ENCODE measurements at regions not wholly inside any gene's neighbourhood (a gene's known extent, or its start where the extent isn't known, plus 50 kb on each side); places are given as distances from the start of the nearest gene placed in this dataset.
A peak's percentile ranks its signal among the peaks of the same experiment; 100 is the strongest.

- no peak overlapping the region for H3K27ac ChIP-seq
Observed at GRCh38 chr6:156046841-156047449, 591.3 kb upstream of the NOX3 start.

GRCh38 chr6:156046268-156046665, 590.6 kb upstream of the NOX3 start:
- no peak for DNase-seq (ENCODE audit: low read depth, low spot score)
- no peak overlapping the region for H3K27ac ChIP-seq

More at GRCh38 chr6:156046841-156047449, 591.3 kb upstream of the NOX3 start:
- no peak for DNase-seq (ENCODE audit: low read depth, low spot score)

- no peak for DNase-seq (ENCODE audit: low read depth, low spot score)
- no peak overlapping the region for H3K27ac ChIP-seq
Observed at GRCh38 chr6:156045401-156046267, 590.0 kb upstream of the NOX3 start.

GRCh38 chr6:156033598-156033997, 578.0 kb upstream of the NOX3 start:
- H3K27ac ChIP-seq: no peak overlapping the region
- DNase-seq (ENCODE audit: low read depth, low spot score): no peak

- H3K27ac ChIP-seq: no peak overlapping the region
Observed at GRCh38 chr6:156031516-156031915, 575.9 kb upstream of the NOX3 start.

GRCh38 chr6:156030053-156030452, 574.4 kb upstream of the NOX3 start:
- DNase-seq (ENCODE audit: low read depth, low spot score): no peak
- no peak overlapping the region for H3K27ac ChIP-seq

More at GRCh38 chr6:156031516-156031915, 575.9 kb upstream of the NOX3 start:
- no peak for DNase-seq (ENCODE audit: low read depth, low spot score)

GRCh38 chr6:156029286-156029985, 573.8 kb upstream of the NOX3 start:
- no peak overlapping the region for H3K27ac ChIP-seq
- no peak for DNase-seq (ENCODE audit: low read depth, low spot score)

GRCh38 chr6:156028335-156029131, 572.9 kb upstream of the NOX3 start:
- H3K27ac ChIP-seq: no peak overlapping the region
- no peak for DNase-seq (ENCODE audit: low read depth, low spot score)

- DNase-seq (ENCODE audit: low read depth, low spot score): no peak
- no peak overlapping the region for H3K27ac ChIP-seq
Observed at GRCh38 chr6:156027248-156027626, 571.6 kb upstream of the NOX3 start.

GRCh38 chr6:156026486-156027247, 571.0 kb upstream of the NOX3 start:
- no peak overlapping the region for H3K27ac ChIP-seq
- DNase-seq (ENCODE audit: low read depth, low spot score): no peak

- no peak for DNase-seq (ENCODE audit: low read depth, low spot score)
Observed at GRCh38 chr6:156024339-156024738, 568.7 kb upstream of the NOX3 start.

GRCh38 chr6:156021746-156022396, 566.2 kb upstream of the NOX3 start:
- peak overlapping the region; percentile 19 for H3K27ac ChIP-seq
- DNase-seq (ENCODE audit: low read depth, low spot score): no peak

More at GRCh38 chr6:156024339-156024738, 568.7 kb upstream of the NOX3 start:
- no peak overlapping the region for H3K27ac ChIP-seq

- no peak for DNase-seq (ENCODE audit: low read depth, low spot score)
- H3K27ac ChIP-seq: no peak overlapping the region
Observed at GRCh38 chr6:156017838-156018237, 562.2 kb upstream of the NOX3 start.

GRCh38 chr6:156016186-156016976, 560.7 kb upstream of the NOX3 start:
- H3K27ac ChIP-seq: no peak overlapping the region
- no peak for DNase-seq (ENCODE audit: low read depth, low spot score)

- DNase-seq (ENCODE audit: low read depth, low spot score): no peak
- no peak overlapping the region for H3K27ac ChIP-seq
Observed at GRCh38 chr6:156013155-156013554, 557.5 kb upstream of the NOX3 start.

- no peak for DNase-seq (ENCODE audit: low read depth, low spot score)
- H3K27ac ChIP-seq: no peak overlapping the region
Observed at GRCh38 chr6:156009656-156010055, 554.0 kb upstream of the NOX3 start.

- H3K27ac ChIP-seq: no peak overlapping the region
- DNase-seq (ENCODE audit: low read depth, low spot score): no peak
Observed at GRCh38 chr6:156004796-156005195, 549.2 kb upstream of the NOX3 start.

GRCh38 chr6:155996151-155996550, 540.5 kb upstream of the NOX3 start:
- DNase-seq (ENCODE audit: low read depth, low spot score): no peak
- no peak overlapping the region for H3K27ac ChIP-seq

Measured in epithelial cell of prostate (primary cell).